ENCODE measurements at regions not wholly inside any gene's neighbourhood (a gene's known extent, or its start where the extent isn't known, plus 50 kb on each side); places are given as distances from the start of the nearest gene placed in this dataset.
"Not testable (repeated sequence)": the region's sequence is repeated elsewhere in the genome, so short reads cannot be mapped to it uniquely, and the experiment has no call there.

- no peak overlapping the region for H3K4me2 ChIP-seq (ENCODE audit: low read depth, low read length, poor library complexity, severe bottlenecking)
Observed at GRCh38 chr6:71091167-71091566, 134.3 kb upstream of the B3GAT2 start.

GRCh38 chr6:71091956-71092355, 135.1 kb upstream of the B3GAT2 start:
- Histone ChIP-seq H3K27ac (ENCODE audit: low read depth, low read length) (no peak overlapping the region), H3K9me3 (ENCODE audit: insufficient read depth, low read length) (no peaks in the 10 kb centered on the region)
- TF ChIP-seq CTCF (IDR thresholded peaks at IDR 0.05; ENCODE audit: insufficient read depth, low read length, poor library complexity, severe bottlenecking) (no peak), EZH2phosphoT487 (conservative IDR thresholded peaks at IDR 0.05; ENCODE audit: low read length) (no peak)

More at GRCh38 chr6:71091167-71091566, 134.3 kb upstream of the B3GAT2 start:
- no peaks in the 10 kb centered on the region for H3K9me2 ChIP-seq (replicated peaks; ENCODE audit: insufficient read depth, low read length)
- H3K27me3 ChIP-seq (ENCODE audit: low read length) = no peaks in the 10 kb centered on the region
- H4K20me1 ChIP-seq (ENCODE audit: low read depth, low read length) = no peaks in the 10 kb centered on the region
- no peak overlapping the region for H2AFZ ChIP-seq (ENCODE audit: low read depth, low read length, severe bottlenecking)
- H3K9me3 ChIP-seq (ENCODE audit: insufficient read depth, low read length) = no peaks in the 10 kb centered on the region
- no peaks in the 10 kb centered on the region for H3F3A ChIP-seq (ENCODE audit: insufficient read depth)
- no peak overlapping the region for H3K9ac ChIP-seq (ENCODE audit: low read length)
- no peaks in the 10 kb centered on the region for H3K79me2 ChIP-seq (ENCODE audit: insufficient read depth, low read length)
- no peak overlapping the region for H3K4me3 ChIP-seq (ENCODE audit: insufficient read depth, low read length, poor library complexity, severe bottlenecking)
- H3K27ac ChIP-seq (ENCODE audit: low read depth, low read length) = no peak overlapping the region
- TF ChIP-seq EZH2phosphoT487 (conservative IDR thresholded peaks at IDR 0.05; ENCODE audit: low read length) = no peak
- no peak for TF ChIP-seq CTCF (IDR thresholded peaks at IDR 0.05; ENCODE audit: insufficient read depth, low read length, poor library complexity, severe bottlenecking)
- H3K36me3 ChIP-seq (ENCODE audit: low read length) = no peaks in the 10 kb centered on the region

GRCh38 chr6:71097264-71097663, 140.4 kb upstream of the B3GAT2 start:
- not testable (repeated sequence) for H3K27ac ChIP-seq (ENCODE audit: low read depth, low read length); H3K9me3 ChIP-seq (ENCODE audit: insufficient read depth, low read length); H3K36me3 ChIP-seq (ENCODE audit: low read length); H3K79me2 ChIP-seq (ENCODE audit: insufficient read depth, low read length); H3K4me3 ChIP-seq (ENCODE audit: insufficient read depth, low read length, poor library complexity, severe bottlenecking); H3F3A ChIP-seq (ENCODE audit: insufficient read depth); H3K9ac ChIP-seq (ENCODE audit: low read length); H3K27me3 ChIP-seq (ENCODE audit: low read length); H3K9me2 ChIP-seq (replicated peaks; ENCODE audit: insufficient read depth, low read length); H2AFZ ChIP-seq (ENCODE audit: low read depth, low read length, severe bottlenecking); H4K20me1 ChIP-seq (ENCODE audit: low read depth, low read length); H3K4me2 ChIP-seq (ENCODE audit: low read depth, low read length, poor library complexity, severe bottlenecking)

More at GRCh38 chr6:71091956-71092355, 135.1 kb upstream of the B3GAT2 start:
- Histone ChIP-seq H3K4me2 (ENCODE audit: low read depth, low read length, poor library complexity, severe bottlenecking) (no peak overlapping the region), H3F3A (ENCODE audit: insufficient read depth) (no peaks in the 10 kb centered on the region), H3K9ac (ENCODE audit: low read length) (no peak overlapping the region), H4K20me1 (ENCODE audit: low read depth, low read length) (no peaks in the 10 kb centered on the region), H3K27me3 (ENCODE audit: low read length) (no peaks in the 10 kb centered on the region), H2AFZ (ENCODE audit: low read depth, low read length, severe bottlenecking) (no peak overlapping the region), H3K79me2 (ENCODE audit: insufficient read depth, low read length) (no peaks in the 10 kb centered on the region), H3K4me3 (ENCODE audit: insufficient read depth, low read length, poor library complexity, severe bottlenecking) (no peak overlapping the region), H3K36me3 (ENCODE audit: low read length) (no peaks in the 10 kb centered on the region), H3K9me2 (replicated peaks; ENCODE audit: insufficient read depth, low read length) (no peaks in the 10 kb centered on the region)

- TF ChIP-seq CTCF (IDR thresholded peaks at IDR 0.05; ENCODE audit: insufficient read depth, low read length, poor library complexity, severe bottlenecking) (no peak), EZH2phosphoT487 (conservative IDR thresholded peaks at IDR 0.05; ENCODE audit: low read length) (no peak)
- Histone ChIP-seq H3K27me3 (ENCODE audit: low read length) (no peaks in the 10 kb centered on the region), H3K9me2 (replicated peaks; ENCODE audit: insufficient read depth, low read length) (no peaks in the 10 kb centered on the region), H3K9ac (ENCODE audit: low read length) (no peak overlapping the region), H3K36me3 (ENCODE audit: low read length) (no peaks in the 10 kb centered on the region), H3K79me2 (ENCODE audit: insufficient read depth, low read length) (no peaks in the 10 kb centered on the region), H4K20me1 (ENCODE audit: low read depth, low read length) (no peaks in the 10 kb centered on the region), H3K27ac (ENCODE audit: low read depth, low read length) (no peak overlapping the region), H3K4me3 (ENCODE audit: insufficient read depth, low read length, poor library complexity, severe bottlenecking) (no peak overlapping the region), H3K9me3 (ENCODE audit: insufficient read depth, low read length) (no peaks in the 10 kb centered on the region), H2AFZ (ENCODE audit: low read depth, low read length, severe bottlenecking) (no peak overlapping the region), H3F3A (ENCODE audit: insufficient read depth) (no peaks in the 10 kb centered on the region), H3K4me2 (ENCODE audit: low read depth, low read length, poor library complexity, severe bottlenecking) (no peak overlapping the region)
Observed at GRCh38 chr6:71099649-71100048, 142.8 kb upstream of the B3GAT2 start.

Measured in SU-DHL-6 (cell line).